Stimulated activated naive CD8-positive, alpha-beta T cell treated with anti-CD3 and anti-CD28 coated beads, Interleukin-15, Interleukin-2, amounts not matched to agents 100 U/mL and 50 U/mL, for 24 hours (primary cell): ENCODE measurements at regions not wholly inside any gene's neighbourhood (a gene's known extent, or its start where the extent isn't known, plus 50 kb on each side); places are given as distances from the start of the nearest gene placed in this dataset.
A peak's percentile ranks its signal among the peaks of the same experiment; 100 is the strongest.

Experiments
- ATAC-seq: fragments of 150-1000 bp; cut with Tn5 transposase; one replicate; pipeline ENCODE4 v1.10.0; 2021
- DNase-seq: peaks from one replicate; pipeline ENCODE4 v3.0.0; 2021

DNA sequence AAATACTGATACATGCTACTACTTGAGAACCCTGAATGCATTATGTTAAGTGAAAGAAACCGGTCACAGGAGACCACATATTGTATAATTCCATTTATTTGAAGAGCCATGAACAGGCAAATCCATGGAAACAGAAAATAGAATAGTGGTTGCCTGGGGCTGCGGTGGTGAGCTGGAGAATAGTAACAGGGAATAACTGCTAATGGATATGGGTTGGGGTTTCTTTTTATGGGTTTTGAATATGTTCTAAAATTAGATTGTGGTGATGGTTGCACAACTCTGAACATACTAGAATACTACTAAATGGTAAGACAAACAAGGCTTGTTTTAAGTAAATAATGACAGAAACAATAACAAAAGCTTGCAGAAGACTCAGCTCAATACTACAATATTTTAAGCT is 293.0 kb downstream of the BTG1 start:
- DNase-seq (no peak), ATAC-seq (no peak)

- ATAC-seq (peak; percentile 43), DNase-seq (no peak)
These were observed 293.7 kb downstream of the BTG1 start for GRCh38 chr12:91851741-91852477.

DNA sequence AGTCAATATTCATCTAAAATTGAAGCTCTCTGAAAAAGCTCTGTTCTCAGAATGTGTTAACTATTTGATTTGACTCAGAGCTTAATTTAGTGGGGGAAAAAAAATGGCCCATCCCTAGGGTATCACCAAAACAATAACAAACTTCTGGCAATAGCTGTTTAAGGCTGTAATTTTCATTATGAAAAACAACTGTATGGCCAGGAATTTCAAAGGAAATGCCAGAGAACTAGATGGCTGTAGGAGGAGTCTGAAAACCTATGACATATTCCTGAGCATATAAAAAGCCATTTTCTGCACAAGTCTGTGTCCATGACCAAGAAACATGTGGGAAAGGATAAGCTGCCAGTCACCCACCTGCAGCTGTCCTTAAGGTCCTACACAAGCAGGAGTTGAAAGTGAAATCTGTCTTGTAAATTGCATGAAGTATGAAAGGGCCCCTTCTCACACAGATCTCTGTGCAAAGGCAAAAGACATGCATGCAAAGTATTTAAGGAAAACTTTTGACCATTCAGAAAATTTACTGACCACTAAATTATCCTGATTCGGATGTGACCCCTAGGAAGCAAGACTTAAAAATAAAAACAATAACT is 299.1 kb downstream of the BTG1 start:
- no peak for ATAC-seq
- no peak for DNase-seq

DNA sequence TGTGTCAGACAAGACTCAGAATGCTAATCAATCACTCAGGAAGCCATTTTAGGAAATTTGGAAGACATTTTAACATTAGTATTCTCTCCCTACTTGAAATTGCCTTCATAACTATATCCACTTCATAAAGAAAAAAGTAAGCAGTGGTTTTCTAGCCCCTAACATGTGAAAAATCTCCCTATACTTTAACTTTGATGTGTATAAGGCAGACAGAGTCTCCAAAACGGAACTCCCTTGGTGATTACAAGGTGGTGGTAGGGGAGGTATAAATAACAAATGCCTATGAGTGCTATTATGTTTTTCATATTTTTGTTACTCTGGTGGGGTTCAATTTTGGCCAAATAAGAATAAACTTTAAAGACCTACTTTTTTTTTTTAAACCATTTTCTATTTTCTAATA is 300.3 kb downstream of the BTG1 start:
- DNase-seq (no peak), ATAC-seq (no peak)

GRCh38 chr12:91841822-91842221 is 303.8 kb downstream of the BTG1 start:
- DNase-seq (no peak), ATAC-seq (no peak)

- ATAC-seq, result no peak
- DNase-seq, result no peak
These were observed 308.9 kb downstream of the BTG1 start for GRCh38 chr12:91836696-91837095.

DNA sequence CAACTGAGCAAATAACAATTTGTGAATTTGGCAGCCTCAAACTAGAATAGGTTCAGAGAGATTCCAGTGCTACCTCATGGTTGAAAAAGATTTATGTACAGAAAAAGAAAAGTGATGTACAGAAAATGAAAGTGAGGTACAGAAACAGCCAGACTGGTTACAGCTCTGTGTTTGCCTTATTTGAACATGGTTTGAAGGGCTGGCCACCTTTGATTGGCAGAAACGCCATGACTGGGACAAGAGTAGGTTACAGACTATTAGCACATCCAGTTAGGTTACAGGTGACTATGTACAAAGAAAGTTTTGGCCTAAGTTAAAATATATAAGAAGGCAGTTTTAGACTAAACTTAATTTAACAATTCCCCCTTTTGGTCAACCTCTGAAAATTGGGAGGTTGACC is 309.4 kb downstream of the BTG1 start:
- DNase-seq (no peak), ATAC-seq (no peak)

GRCh38 chr12:91835693-91836092 is 310.0 kb downstream of the BTG1 start:
- ATAC-seq, result no peak
- DNase-seq, result no peak

DNA sequence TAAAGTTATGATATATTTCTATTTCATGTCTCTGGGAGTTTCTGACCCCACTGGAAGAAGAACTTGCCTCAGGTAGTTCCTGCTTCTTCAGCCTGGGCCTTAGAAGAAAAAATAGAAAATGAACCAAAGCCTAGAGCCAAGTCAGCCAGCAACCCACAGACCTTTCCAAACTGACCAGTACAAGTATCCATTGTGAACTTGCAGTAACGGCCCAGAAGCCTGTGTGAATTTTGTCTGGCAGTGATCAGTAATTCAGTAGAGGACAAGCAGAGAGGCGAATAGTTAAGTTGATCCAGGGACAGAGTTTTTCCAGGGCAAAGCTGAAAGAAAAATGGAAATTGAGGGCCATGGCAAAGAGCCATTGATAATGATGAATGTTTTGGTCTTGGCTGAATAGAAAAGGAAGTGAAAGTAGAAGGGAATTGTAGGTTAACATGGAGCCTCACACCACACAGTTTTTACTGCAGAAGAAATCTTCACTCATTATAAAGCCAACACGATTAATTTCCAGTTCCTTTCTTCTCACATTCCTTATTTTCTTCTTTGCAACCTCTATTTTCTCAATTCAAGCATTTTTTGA is 311.8 kb downstream of the BTG1 start:
- ATAC-seq (no peak), DNase-seq (no peak)

DNA sequence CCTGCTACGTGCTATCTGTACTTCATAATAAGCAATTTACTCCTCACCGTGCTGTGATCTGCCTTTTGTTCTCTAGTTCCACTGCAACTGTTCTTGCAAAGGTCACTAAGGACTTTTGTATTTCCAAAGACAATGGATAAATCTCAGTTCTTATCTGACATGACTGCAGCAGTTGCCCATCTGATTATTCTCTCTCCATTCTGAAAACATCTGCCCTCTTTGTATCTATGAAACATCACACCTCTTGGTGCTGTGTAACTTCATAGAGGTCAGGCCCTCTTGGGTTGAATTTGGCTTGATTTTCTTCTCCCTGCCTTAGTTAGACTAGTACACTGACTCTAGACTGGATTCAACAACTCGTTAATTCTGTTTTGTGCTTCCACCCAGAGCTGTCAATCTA is 319.6 kb downstream of the BTG1 start:
- no peak for ATAC-seq

DNA sequence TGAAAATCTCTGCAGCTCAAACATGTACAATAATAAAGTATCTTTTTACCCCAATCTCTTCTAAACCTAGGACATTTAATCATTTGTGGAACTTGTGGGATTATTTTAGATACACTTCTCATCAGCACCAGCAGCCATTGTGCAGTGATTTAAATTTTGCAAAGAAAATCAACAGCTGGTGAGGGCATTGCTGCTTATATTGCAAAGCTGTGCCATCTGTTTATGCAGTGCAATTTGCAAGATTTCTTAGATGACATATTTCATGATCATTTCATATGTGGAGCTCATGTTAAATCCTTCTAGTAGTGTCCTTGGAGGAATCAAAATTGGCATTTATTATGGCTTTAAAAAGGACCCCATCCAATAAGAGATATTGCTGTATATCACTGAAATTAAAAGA is 320.7 kb downstream of the BTG1 start:
- no peak for ATAC-seq
- DNase-seq, result no peak

More for the DNA sequence above, 319.6 kb downstream of the BTG1 start:
- no peak for DNase-seq

DNA sequence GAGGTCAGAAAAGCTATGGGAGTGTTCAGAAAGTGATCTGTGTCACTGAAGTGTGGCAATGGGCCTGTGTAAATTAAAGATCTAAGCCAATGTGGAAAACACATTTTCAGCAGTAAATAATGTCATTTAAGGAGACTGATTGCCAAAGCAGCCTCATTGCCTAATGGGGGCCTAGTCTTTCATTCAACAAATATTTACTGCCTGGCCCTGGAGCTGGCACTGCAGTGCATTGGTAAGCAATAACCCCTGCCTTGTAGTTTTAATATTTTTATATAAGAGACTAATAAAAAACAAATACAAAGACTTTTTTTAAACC is 326.6 kb downstream of the BTG1 start:
- ATAC-seq, result no peak
- no peak for DNase-seq

GRCh38 chr12:91818227-91819131 is 327.2 kb downstream of the BTG1 start:
- ATAC-seq (no peak), DNase-seq (no peak)

DNA sequence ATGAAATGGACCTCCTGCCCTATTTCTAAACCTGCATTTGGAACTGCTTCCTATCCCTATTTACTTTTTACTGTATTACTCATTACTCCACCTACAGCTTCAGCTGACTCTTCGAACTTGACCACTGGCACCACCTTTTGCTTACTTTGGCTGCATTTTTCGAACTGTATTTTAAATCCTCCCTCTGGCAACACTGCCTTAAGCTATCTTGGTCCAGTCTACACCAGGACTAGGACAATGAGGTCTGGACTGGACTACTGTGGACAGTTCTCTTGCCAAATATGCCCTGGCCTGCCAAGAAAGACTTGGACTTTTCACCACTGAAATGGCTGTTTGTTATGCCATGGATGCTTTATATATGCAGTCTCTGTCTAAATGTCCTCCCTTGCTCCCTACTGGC is 328.1 kb downstream of the BTG1 start:
- DNase-seq, result no peak
- ATAC-seq, result no peak

- DNase-seq, result no peak
- no peak for ATAC-seq
These were observed 331.9 kb downstream of the BTG1 start for GRCh38 chr12:91813701-91814100.

DNA sequence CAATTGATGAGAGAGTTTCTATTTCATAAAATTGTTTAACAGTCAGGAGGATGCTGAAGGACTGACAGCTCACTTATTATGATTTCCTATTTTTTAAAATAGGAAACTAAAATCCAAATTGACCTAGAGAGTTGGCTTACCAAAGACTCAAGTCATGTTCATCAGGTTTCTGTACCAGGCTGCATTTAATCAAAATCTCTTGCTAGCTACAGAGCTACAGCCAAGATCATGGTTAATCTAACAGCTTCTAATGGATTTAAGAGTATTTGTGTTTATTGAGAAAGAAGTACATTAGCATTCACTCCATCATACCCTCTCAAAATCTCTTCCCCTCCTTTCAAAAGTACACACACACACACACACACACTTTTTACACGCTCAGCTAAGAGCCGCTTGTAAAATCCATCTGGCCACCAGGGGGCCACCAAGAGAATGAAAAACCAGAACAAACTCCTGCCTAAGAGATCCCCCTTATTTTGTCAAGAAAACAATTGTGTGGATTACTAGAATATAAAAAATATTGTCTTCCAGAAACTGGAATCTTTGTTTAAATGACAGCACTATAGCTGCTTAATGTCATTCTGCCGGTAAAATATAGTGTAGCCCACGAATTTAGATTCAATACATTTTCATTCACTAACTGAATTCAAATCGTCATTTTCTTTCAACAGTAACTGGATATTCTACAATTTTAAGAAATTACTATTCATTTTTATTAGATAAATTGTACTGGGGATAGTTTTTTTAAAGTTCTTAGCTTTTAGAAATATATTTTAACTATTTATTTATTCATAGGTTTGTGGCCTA is 334.0 kb downstream of the BTG1 start:
- peak; percentile 83 for DNase-seq
- ATAC-seq, result no peak

DNA sequence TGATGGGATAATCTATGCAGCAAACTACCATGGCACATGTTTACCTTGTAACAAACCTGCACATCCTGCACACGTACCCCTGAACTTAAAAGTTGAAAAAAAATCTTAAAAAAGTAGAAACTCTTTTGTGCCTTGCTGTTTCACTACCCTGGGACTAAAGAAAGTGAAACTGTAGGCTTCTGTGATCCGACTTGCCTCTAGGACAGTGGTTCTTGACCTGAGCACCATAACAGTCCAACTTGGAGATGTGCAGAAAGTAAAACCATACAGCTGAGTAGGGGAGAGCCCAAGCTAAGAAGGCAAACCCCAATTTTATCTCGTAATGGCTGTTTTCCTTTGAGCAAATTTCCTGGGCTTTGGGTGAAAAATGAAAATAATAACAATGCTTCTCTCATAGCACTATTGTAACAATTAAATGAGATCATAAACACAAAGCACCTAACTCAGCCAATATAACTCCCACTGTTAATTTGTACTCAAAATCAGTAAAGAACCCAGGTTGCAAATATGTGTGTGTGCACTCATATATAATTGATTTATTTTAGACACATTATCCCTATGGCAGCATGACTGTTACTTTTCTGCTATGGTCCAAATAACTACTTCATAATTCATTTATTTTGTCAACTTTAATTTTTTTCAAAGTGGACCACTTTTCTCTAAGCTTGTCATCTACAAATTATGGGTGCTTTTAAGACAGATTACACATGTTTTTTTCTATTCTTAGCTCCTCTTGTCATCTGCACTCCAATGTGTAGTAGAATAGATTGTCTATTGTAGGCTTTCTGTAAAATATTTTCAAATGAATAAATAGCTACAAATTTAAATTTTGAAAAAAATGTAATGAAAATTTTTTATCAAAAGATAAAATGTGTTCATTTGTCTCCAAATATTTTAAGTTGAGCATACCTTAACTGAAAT is 334.9 kb downstream of the BTG1 start:
- no peak for ATAC-seq
- DNase-seq, result no peak

DNA sequence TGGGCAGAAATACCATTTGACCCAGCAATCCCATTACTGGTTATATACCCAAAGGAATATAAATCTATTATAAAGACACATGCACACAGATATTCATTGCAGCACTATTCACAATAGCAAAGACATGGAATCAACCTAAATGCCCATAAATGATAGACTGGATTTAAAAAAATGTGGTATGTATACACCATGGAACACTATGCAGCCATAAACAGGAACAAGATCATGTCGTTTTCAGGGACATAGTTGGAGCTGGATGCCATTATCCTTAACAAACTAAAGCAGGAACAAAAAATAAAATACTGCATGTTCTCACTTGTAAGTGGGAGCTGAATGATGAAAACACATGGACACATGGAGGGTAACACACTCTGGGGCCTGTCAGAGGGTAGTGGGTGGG is 335.6 kb downstream of the BTG1 start:
- no peak for ATAC-seq
- DNase-seq, result no peak

GRCh38 chr12:91805031-91805430 is 340.6 kb downstream of the BTG1 start:
- DNase-seq, result no peak
- ATAC-seq, result no peak

- no peak for DNase-seq
- no peak for ATAC-seq
These were observed 341.1 kb downstream of the BTG1 start for GRCh38 chr12:91804533-91804932.

- ATAC-seq, result no peak
- DNase-seq, result no peak
These were observed 344.6 kb downstream of the BTG1 start for GRCh38 chr12:91801048-91801447.
